ENCODE measurements at regions not wholly inside any gene's neighbourhood (a gene's known extent, or its start where the extent isn't known, plus 50 kb on each side); places are given as distances from the start of the nearest gene placed in this dataset.

DNA sequence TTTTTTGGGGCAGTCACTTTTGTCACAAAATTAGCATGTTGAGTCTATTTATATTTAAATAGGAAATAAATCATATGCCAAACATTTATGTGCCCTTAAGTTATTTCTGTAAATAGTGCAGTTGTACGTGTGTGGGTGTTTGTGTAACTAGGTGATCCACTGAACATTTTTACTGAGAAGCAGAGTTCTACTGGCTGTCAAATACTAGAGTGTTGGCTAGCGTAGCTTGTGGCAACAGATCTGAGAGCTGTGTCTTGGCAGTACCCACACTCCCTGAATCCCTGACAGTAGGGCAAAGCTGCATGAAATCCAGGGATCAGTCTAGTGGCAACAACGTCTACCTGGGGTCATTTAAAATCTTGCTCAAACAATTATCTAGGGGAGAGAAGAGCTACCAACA, 273.1 kb upstream of the SLC8A1 start:
- TF ChIP-seq, protein P1, sequence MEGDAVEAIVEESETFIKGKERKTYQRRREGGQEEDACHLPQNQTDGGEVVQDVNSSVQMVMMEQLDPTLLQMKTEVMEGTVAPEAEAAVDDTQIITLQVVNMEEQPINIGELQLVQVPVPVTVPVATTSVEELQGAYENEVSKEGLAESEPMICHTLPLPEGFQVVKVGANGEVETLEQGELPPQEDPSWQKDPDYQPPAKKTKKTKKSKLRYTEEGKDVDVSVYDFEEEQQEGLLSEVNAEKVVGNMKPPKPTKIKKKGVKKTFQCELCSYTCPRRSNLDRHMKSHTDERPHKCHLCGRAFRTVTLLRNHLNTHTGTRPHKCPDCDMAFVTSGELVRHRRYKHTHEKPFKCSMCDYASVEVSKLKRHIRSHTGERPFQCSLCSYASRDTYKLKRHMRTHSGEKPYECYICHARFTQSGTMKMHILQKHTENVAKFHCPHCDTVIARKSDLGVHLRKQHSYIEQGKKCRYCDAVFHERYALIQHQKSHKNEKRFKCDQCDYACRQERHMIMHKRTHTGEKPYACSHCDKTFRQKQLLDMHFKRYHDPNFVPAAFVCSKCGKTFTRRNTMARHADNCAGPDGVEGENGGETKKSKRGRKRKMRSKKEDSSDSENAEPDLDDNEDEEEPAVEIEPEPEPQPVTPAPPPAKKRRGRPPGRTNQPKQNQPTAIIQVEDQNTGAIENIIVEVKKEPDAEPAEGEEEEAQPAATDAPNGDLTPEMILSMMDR (IDR thresholded peaks at IDR 0.05), result no peak
- Mint-ChIP-seq H3K4me3 (no peak overlapping the region), H3K27me3 (ENCODE audit: insufficient read depth) (no peaks in the 10 kb centered on the region; the same call in 1 of the 2 replicates), H3K4me1 (ENCODE audit: low read depth) (peaks cover 42% of the 10 kb centered on the region), H3K27ac (no peak overlapping the region), H3K36me3 (ENCODE audit: low read depth) (peaks cover 19% of the 10 kb centered on the region; the same call in 1 of the 2 replicates), H3K9me3 (no peaks in the 10 kb centered on the region)
- DNase-seq, result no peak

DNA sequence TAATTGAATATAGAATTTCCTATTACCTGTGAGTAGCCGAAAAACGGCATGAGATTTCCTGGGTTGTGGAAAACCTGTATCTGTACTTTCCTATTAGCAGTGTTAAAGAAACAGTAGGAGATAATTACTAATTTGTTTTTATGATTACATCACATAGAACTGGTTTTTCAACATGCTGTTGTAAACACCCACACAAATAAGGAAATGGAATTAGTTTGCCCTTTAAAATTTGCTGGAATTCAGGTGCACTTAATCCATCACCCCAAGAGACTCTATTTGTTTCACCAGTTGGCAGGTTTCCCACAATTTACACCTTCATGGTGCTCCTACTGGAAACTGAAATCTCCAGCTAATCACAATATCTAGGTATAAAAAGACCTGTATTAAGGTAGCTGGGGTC, 274.1 kb upstream of the SLC8A1 start:
- H3K36me3 Mint-ChIP-seq (ENCODE audit: low read depth), result peaks cover 18% of the 10 kb centered on the region; the same call in 1 of the 2 replicates
- no peak overlapping the region for H3K4me3 Mint-ChIP-seq
- no peaks in the 10 kb centered on the region for H3K9me3 Mint-ChIP-seq

DNA sequence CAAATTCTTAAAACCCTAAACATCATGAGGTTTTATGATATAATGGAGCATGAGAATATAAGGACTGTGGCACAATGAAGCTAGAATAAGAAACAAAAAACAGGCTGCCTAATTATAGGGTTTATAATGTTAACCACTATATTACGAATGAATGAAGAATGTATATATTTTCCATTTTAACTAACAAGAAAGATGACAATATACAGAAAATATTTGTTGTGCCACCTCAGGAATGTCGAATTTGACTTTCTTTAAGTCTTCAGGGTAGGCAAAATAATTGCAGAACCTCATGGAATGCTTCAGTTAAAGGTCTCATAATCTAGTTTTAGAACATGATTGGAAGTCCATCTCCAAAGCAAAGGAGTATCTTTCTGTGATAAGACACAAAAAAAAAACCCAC, 282.9 kb upstream of the SLC8A1 start:
- Mint-ChIP-seq H3K4me1 (ENCODE audit: low read depth) (peaks cover 80% of the 10 kb centered on the region), H3K4me3 (peak overlapping the region; percentile 47; the same call in 1 of the 2 replicates), H3K27ac (peak overlapping the region; percentile 64), H3K27me3 (ENCODE audit: insufficient read depth) (no peaks in the 10 kb centered on the region), H3K36me3 (ENCODE audit: low read depth) (peaks cover 32% of the 10 kb centered on the region), H3K9me3 (no peaks in the 10 kb centered on the region)
- peak; percentile 74 for DNase-seq
- TF ChIP-seq, protein P1 (IDR thresholded peaks at IDR 0.05), result no peak

More for the DNA sequence above, 274.1 kb upstream of the SLC8A1 start:
- DNase-seq, result no peak
- TF ChIP-seq, protein P1 (IDR thresholded peaks at IDR 0.05), result no peak
- Mint-ChIP-seq H3K4me1 (ENCODE audit: low read depth) (peaks cover 32% of the 10 kb centered on the region), H3K27ac (no peak overlapping the region), H3K27me3 (ENCODE audit: insufficient read depth) (no peaks in the 10 kb centered on the region; the same call in 1 of the 2 replicates)

DNA sequence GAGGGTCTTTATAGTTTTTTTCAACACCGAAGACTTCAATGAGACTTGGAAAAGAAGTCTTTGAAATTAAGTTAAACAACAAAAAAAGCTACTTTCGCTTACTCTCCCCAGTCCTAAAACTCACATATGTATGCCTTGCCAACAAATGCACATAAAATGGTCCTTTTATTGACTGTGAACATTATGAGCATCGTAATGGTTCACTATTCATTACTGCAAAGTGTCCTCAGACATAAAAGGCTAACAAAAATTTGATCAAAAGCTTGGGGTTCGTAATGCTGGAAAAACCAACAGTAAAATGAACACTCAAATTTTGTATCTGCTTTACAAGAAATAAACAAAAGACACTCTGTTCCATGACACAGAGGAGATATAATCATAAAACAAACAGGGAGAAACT, 285.3 kb upstream of the SLC8A1 start:
- Mint-ChIP-seq H3K4me3 (peak overlapping the region; percentile 78), H3K27me3 (ENCODE audit: insufficient read depth) (no peaks in the 10 kb centered on the region), H3K4me1 (ENCODE audit: low read depth) (peaks cover 92% of the 10 kb centered on the region), H3K9me3 (no peaks in the 10 kb centered on the region), H3K36me3 (ENCODE audit: low read depth) (peaks cover 28% of the 10 kb centered on the region), H3K27ac (peak overlapping the region; percentile 79)
- DNase-seq, result no peak
- TF ChIP-seq, protein P1 (IDR thresholded peaks at IDR 0.05), result no peak

DNA sequence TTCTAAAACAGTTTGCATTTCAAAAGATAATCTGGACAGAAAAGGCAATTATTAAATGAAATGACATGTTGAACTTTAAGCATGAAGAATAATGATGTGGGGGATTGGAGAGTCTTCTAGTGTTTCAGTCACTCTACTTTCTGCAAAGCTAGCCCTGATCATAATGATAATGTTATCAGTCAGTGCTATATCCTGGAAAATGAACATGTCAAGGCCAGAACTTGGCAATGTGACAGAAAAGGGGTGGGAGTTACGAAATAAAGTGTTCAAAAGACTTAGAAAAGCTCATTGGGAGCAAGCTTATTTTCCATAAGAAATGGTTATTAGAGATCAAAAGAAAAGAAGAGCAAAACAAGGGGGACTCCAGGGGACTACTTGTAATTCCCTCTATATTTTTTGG, 288.5 kb upstream of the SLC8A1 start:
- H3K4me3 Mint-ChIP-seq, result no peak overlapping the region
- TF ChIP-seq, protein P1 (IDR thresholded peaks at IDR 0.05), result no peak
- peaks cover 18% of the 10 kb centered on the region for H3K36me3 Mint-ChIP-seq (ENCODE audit: low read depth)
- H3K4me1 Mint-ChIP-seq (ENCODE audit: low read depth), result peaks cover 60% of the 10 kb centered on the region
- H3K27ac Mint-ChIP-seq, result no peak overlapping the region
- H3K27me3 Mint-ChIP-seq (ENCODE audit: insufficient read depth), result no peaks in the 10 kb centered on the region
- DNase-seq, result no peak
- no peaks in the 10 kb centered on the region for H3K9me3 Mint-ChIP-seq

DNA sequence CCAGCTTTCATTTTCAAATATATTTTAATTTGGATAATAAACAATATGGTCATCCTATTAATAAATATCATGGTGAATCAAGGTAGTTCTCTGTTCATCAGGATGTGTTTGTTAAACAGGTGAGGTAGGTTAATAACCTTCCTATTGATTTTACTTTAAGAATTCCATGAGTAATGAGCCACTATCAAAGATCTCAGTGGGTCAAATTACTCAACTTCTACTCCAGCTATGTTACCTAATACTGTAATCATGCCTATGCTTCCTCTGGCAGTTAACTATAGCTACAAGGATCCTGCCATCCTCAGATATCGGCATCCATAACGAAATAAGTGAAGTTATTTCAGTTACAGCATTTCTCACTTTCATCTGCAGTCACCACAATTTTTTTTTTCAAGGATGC, 289.6 kb upstream of the SLC8A1 start:
- H3K27me3 Mint-ChIP-seq (ENCODE audit: insufficient read depth), result no peaks in the 10 kb centered on the region
- peaks cover 53% of the 10 kb centered on the region for H3K4me1 Mint-ChIP-seq (ENCODE audit: low read depth)
- DNase-seq, result no peak
- no peak overlapping the region for H3K27ac Mint-ChIP-seq
- H3K9me3 Mint-ChIP-seq, result no peaks in the 10 kb centered on the region
- TF ChIP-seq, protein P1 (IDR thresholded peaks at IDR 0.05), result no peak
- peaks cover 20% of the 10 kb centered on the region for H3K36me3 Mint-ChIP-seq (ENCODE audit: low read depth)
- H3K4me3 Mint-ChIP-seq, result no peak overlapping the region

Data from HFFc6 (cell line).